ENCODE measurements at regions not wholly inside any gene's neighbourhood (a gene's known extent, or its start where the extent isn't known, plus 50 kb on each side); places are given as distances from the start of the nearest gene placed in this dataset.

DNA sequence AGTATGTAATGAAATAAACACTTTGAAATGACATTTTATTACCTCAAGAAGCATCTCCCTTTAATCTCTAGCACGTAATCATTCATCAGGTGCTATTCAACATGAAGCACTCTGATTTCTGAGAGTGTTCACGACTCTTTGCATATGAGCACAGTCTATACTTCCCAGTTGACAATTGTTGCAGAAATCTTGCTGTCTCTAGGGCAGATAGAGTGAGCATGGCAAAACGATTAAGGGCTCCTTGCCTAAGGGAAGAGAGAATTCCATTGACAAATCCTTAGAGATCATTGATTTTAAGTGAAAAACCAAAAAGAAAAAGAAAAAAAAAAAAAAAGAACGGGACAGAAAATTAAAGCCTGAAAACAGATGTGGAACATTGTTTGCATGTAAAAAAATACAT, 107.6 kb downstream of the C12orf50 start:
- TF ChIP-seq POLR2A (IDR thresholded peaks at IDR 0.05) = no peak
- TF ChIP-seq, protein P1, sequence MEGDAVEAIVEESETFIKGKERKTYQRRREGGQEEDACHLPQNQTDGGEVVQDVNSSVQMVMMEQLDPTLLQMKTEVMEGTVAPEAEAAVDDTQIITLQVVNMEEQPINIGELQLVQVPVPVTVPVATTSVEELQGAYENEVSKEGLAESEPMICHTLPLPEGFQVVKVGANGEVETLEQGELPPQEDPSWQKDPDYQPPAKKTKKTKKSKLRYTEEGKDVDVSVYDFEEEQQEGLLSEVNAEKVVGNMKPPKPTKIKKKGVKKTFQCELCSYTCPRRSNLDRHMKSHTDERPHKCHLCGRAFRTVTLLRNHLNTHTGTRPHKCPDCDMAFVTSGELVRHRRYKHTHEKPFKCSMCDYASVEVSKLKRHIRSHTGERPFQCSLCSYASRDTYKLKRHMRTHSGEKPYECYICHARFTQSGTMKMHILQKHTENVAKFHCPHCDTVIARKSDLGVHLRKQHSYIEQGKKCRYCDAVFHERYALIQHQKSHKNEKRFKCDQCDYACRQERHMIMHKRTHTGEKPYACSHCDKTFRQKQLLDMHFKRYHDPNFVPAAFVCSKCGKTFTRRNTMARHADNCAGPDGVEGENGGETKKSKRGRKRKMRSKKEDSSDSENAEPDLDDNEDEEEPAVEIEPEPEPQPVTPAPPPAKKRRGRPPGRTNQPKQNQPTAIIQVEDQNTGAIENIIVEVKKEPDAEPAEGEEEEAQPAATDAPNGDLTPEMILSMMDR (IDR thresholded peaks at IDR 0.05) = no peak
